ENCODE measurements at regions not wholly inside any gene's neighbourhood (a gene's known extent, or its start where the extent isn't known, plus 50 kb on each side); places are given as distances from the start of the nearest gene placed in this dataset.

- no peak for TF ChIP-seq CTCF (IDR thresholded peaks at IDR 0.05)
- no peak for TF ChIP-seq EP300 (IDR thresholded peaks at IDR 0.05)
- TF ChIP-seq POLR2AphosphoS5 (IDR thresholded peaks at IDR 0.05) = no peak
- no peak for TF ChIP-seq POLR2A (IDR thresholded peaks at IDR 0.05)
These were observed 417.9 kb downstream of the SLCO4C1 start for GRCh38 chr5:101878190-101878589.

Measured in suprapubic skin (tissue), 4 donors.